Activated T-helper 1 cell treated with anti-CD3 and anti-CD28 coated beads, Interleukin-12 subunit alpha, Interleukin-12 subunit beta, Interleukin-2, Interleukin-4 antibody, amounts not matched to agents 30 ng/mL and 10 ng/mL and 1 ng/mL, durations not matched to agents 14 hours and 24 hours and 36 hours (primary cell): ENCODE measurements at regions not wholly inside any gene's neighbourhood (a gene's known extent, or its start where the extent isn't known, plus 50 kb on each side); places are given as distances from the start of the nearest gene placed in this dataset.

Experiments
- DNase-seq: peaks from one replicate; pipeline ENCODE4 v3.0.0; 2021; ENCODE audit warnings: low spot score
- H3K27ac Mint-ChIP-seq: one replicate; pipeline ENCODE4 v1.8.0; 2021; ENCODE audit warnings: mild to moderate bottlenecking, mixed read lengths
- H3K27me3 Mint-ChIP-seq: one replicate; pipeline ENCODE4 v1.8.0; 2022; ENCODE audit warnings: mild to moderate bottlenecking, moderate library complexity, mixed read lengths; ENCODE audit not compliant: insufficient read depth
- H3K36me3 Mint-ChIP-seq: one replicate; pipeline ENCODE4 v1.8.0; 2021; ENCODE audit warnings: low read depth, mixed read lengths
- H3K4me1 Mint-ChIP-seq: one replicate; pipeline ENCODE4 v1.8.0; 2021; ENCODE audit warnings: low read depth, mixed read lengths
- H3K4me3 Mint-ChIP-seq: one replicate; pipeline ENCODE4 v1.8.0; 2021; ENCODE audit warnings: mild to moderate bottlenecking, moderate library complexity, mixed read lengths
- H3K9me3 Mint-ChIP-seq: one replicate; pipeline ENCODE4 v1.8.0; 2021; ENCODE audit warnings: mixed read lengths
- intact Hi-C: fragments of 100-400 bp; cut with micrococcal nuclease; formaldehyde crosslinking; loops from one replicate; pipeline ENCODE4 v1.15.1; 2024

GRCh38 chr2:217114117-217114516 is 254.3 kb upstream of the TNP1 start:
- DNase-seq = no peak
- Mint-ChIP-seq H3K27ac (no peak overlapping the region), H3K4me3 (no peak overlapping the region), H3K4me1 (peaks cover 4% of the 10 kb centered on the region), H3K27me3 (peaks cover 4% of the 10 kb centered on the region), H3K9me3 (no peaks in the 10 kb centered on the region), H3K36me3 (no peaks in the 10 kb centered on the region)
- intact Hi-C loops = no loop called here

- Mint-ChIP-seq H3K36me3 (no peaks in the 10 kb centered on the region), H3K4me1 (peaks cover 4% of the 10 kb centered on the region)
Observed at GRCh38 chr2:217113491-217113890, 253.6 kb upstream of the TNP1 start.

GRCh38 chr2:217110550-217110949 is 250.7 kb upstream of the TNP1 start:
- intact Hi-C loops = no loop called here
- Mint-ChIP-seq H3K9me3 (no peaks in the 10 kb centered on the region), H3K27me3 (peaks cover under 1% of the 10 kb centered on the region)

More at GRCh38 chr2:217113491-217113890, 253.6 kb upstream of the TNP1 start:
- Mint-ChIP-seq H3K4me3 (no peak overlapping the region), H3K9me3 (no peaks in the 10 kb centered on the region), H3K27ac (no peak overlapping the region), H3K27me3 (peaks cover 4% of the 10 kb centered on the region)
- intact Hi-C loops = no loop called here
- no peak for DNase-seq

GRCh38 chr2:217108575-217109027 is 248.7 kb upstream of the TNP1 start:
- H3K36me3 Mint-ChIP-seq = peaks cover 1% of the 10 kb centered on the region
- no peaks in the 10 kb centered on the region for H3K9me3 Mint-ChIP-seq
- H3K4me1 Mint-ChIP-seq = peaks cover 20% of the 10 kb centered on the region
- H3K4me3 Mint-ChIP-seq = no peak overlapping the region
- peaks cover under 1% of the 10 kb centered on the region for H3K27me3 Mint-ChIP-seq
- intact Hi-C loops = no loop called here
- H3K27ac Mint-ChIP-seq = no peak overlapping the region
- DNase-seq = no peak

More at GRCh38 chr2:217110550-217110949, 250.7 kb upstream of the TNP1 start:
- H3K4me3 Mint-ChIP-seq = no peak overlapping the region
- peaks cover 1% of the 10 kb centered on the region for H3K36me3 Mint-ChIP-seq
- DNase-seq = no peak
- H3K4me1 Mint-ChIP-seq = peaks cover 14% of the 10 kb centered on the region
- no peak overlapping the region for H3K27ac Mint-ChIP-seq

GRCh38 chr2:217108086-217108485 is 248.2 kb upstream of the TNP1 start:
- peaks cover 20% of the 10 kb centered on the region for H3K4me1 Mint-ChIP-seq
- intact Hi-C loops = no loop called here
- no peak for DNase-seq
- H3K27me3 Mint-ChIP-seq = peaks cover 4% of the 10 kb centered on the region
- no peak overlapping the region for H3K4me3 Mint-ChIP-seq
- no peak overlapping the region for H3K27ac Mint-ChIP-seq
- H3K9me3 Mint-ChIP-seq = no peaks in the 10 kb centered on the region
- peaks cover 1% of the 10 kb centered on the region for H3K36me3 Mint-ChIP-seq

GRCh38 chr2:217107480-217107879 is 247.6 kb upstream of the TNP1 start:
- Mint-ChIP-seq H3K36me3 (peaks cover 1% of the 10 kb centered on the region), H3K27ac (no peak overlapping the region), H3K9me3 (no peaks in the 10 kb centered on the region), H3K4me1 (peaks cover 20% of the 10 kb centered on the region), H3K4me3 (no peak overlapping the region), H3K27me3 (peaks cover 4% of the 10 kb centered on the region)
- intact Hi-C loops = no loop called here
- DNase-seq = no peak

- H3K4me3 Mint-ChIP-seq = no peak overlapping the region
- H3K4me1 Mint-ChIP-seq = peaks cover 20% of the 10 kb centered on the region
- intact Hi-C loops = no loop called here
- no peak overlapping the region for H3K27ac Mint-ChIP-seq
- H3K9me3 Mint-ChIP-seq = no peaks in the 10 kb centered on the region
- peaks cover 9% of the 10 kb centered on the region for H3K27me3 Mint-ChIP-seq
- no peak for DNase-seq
- peaks cover 1% of the 10 kb centered on the region for H3K36me3 Mint-ChIP-seq
Observed at GRCh38 chr2:217106650-217107014, 246.8 kb upstream of the TNP1 start.

- peak; percentile 3 for DNase-seq
- Mint-ChIP-seq H3K9me3 (no peaks in the 10 kb centered on the region), H3K27me3 (peaks cover 9% of the 10 kb centered on the region), H3K36me3 (peaks cover 1% of the 10 kb centered on the region), H3K4me1 (peaks cover 20% of the 10 kb centered on the region), H3K27ac (no peak overlapping the region), H3K4me3 (peak overlapping the region; percentile 34)
- intact Hi-C loops = loop anchor here (2.0 kb wide), 1 partner anchor 15 kb away; no protein-coding TSS in a partner anchor
Observed at GRCh38 chr2:217105733-217106649, 246.1 kb upstream of the TNP1 start.

- H3K27ac Mint-ChIP-seq = no peak overlapping the region
- H3K4me3 Mint-ChIP-seq = no peak overlapping the region
- peaks cover 1% of the 10 kb centered on the region for H3K36me3 Mint-ChIP-seq
- no peaks in the 10 kb centered on the region for H3K9me3 Mint-ChIP-seq
- DNase-seq = no peak
- H3K4me1 Mint-ChIP-seq = peaks cover 20% of the 10 kb centered on the region
- peaks cover 9% of the 10 kb centered on the region for H3K27me3 Mint-ChIP-seq
- intact Hi-C loops = loop anchor here (2.0 kb wide), 1 partner anchor 13 kb away; no protein-coding TSS in a partner anchor
Observed at GRCh38 chr2:217103752-217104545, 244.1 kb upstream of the TNP1 start.

- Mint-ChIP-seq H3K36me3 (peaks cover 1% of the 10 kb centered on the region), H3K27me3 (peaks cover 9% of the 10 kb centered on the region), H3K4me1 (peaks cover 20% of the 10 kb centered on the region), H3K9me3 (no peaks in the 10 kb centered on the region), H3K4me3 (no peak overlapping the region), H3K27ac (no peak overlapping the region)
- intact Hi-C loops = no loop called here
- no peak for DNase-seq
Observed at GRCh38 chr2:217102956-217103355, 243.1 kb upstream of the TNP1 start.

- peaks cover 20% of the 10 kb centered on the region for H3K4me1 Mint-ChIP-seq
Observed at GRCh38 chr2:217101972-217102371, 242.1 kb upstream of the TNP1 start.

GRCh38 chr2:217099561-217099960 is 239.7 kb upstream of the TNP1 start:
- Mint-ChIP-seq H3K27ac (no peak overlapping the region), H3K4me3 (no peak overlapping the region), H3K27me3 (peaks cover 9% of the 10 kb centered on the region), H3K9me3 (no peaks in the 10 kb centered on the region), H3K36me3 (no peaks in the 10 kb centered on the region), H3K4me1 (peaks cover 7% of the 10 kb centered on the region)
- intact Hi-C loops = no loop called here
- DNase-seq = no peak

More at GRCh38 chr2:217101972-217102371, 242.1 kb upstream of the TNP1 start:
- Mint-ChIP-seq H3K36me3 (no peaks in the 10 kb centered on the region), H3K27ac (no peak overlapping the region), H3K27me3 (peaks cover 9% of the 10 kb centered on the region), H3K4me3 (no peak overlapping the region), H3K9me3 (no peaks in the 10 kb centered on the region)
- intact Hi-C loops = no loop called here
- no peak for DNase-seq

- Mint-ChIP-seq H3K9me3 (no peaks in the 10 kb centered on the region), H3K4me1 (peaks cover 7% of the 10 kb centered on the region), H3K27me3 (peaks cover 7% of the 10 kb centered on the region), H3K4me3 (no peak overlapping the region), H3K36me3 (no peaks in the 10 kb centered on the region), H3K27ac (no peak overlapping the region)
- intact Hi-C loops = no loop called here
- DNase-seq = no peak
Observed at GRCh38 chr2:217098435-217098834, 238.6 kb upstream of the TNP1 start.
